ENCODE measurements at regions not wholly inside any gene's neighbourhood (a gene's known extent, or its start where the extent isn't known, plus 50 kb on each side); places are given as distances from the start of the nearest gene placed in this dataset.

DNA sequence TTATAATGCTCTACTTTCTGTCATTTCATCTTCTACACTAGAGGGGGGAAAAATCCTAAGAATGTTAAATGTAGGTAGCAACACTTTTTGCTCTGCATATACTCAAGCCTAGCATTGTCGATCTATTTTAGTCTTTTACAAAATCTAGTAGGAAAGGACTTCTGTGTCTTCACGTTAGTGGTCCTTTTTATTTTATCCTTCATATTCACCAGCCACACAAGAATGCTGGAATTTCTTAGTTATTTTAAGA is 253.0 kb upstream of the FLRT2 start:
- H3K27me3 ChIP-seq, result no peaks in the 10 kb centered on the region
- ATAC-seq, result no peak
- intact Hi-C loops (cut with DNase I), result no loop called here
- H3K9me3 ChIP-seq, result no peaks in the 10 kb centered on the region
- H3K27ac ChIP-seq, result no peak overlapping the region
- H3K4me1 ChIP-seq, result no peaks in the 10 kb centered on the region
- H3K4me3 ChIP-seq, result no peak overlapping the region
- TF ChIP-seq, protein P1, sequence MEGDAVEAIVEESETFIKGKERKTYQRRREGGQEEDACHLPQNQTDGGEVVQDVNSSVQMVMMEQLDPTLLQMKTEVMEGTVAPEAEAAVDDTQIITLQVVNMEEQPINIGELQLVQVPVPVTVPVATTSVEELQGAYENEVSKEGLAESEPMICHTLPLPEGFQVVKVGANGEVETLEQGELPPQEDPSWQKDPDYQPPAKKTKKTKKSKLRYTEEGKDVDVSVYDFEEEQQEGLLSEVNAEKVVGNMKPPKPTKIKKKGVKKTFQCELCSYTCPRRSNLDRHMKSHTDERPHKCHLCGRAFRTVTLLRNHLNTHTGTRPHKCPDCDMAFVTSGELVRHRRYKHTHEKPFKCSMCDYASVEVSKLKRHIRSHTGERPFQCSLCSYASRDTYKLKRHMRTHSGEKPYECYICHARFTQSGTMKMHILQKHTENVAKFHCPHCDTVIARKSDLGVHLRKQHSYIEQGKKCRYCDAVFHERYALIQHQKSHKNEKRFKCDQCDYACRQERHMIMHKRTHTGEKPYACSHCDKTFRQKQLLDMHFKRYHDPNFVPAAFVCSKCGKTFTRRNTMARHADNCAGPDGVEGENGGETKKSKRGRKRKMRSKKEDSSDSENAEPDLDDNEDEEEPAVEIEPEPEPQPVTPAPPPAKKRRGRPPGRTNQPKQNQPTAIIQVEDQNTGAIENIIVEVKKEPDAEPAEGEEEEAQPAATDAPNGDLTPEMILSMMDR (IDR thresholded peaks at IDR 0.05), result no peak
- no peak for DNase-seq
- no peaks in the 10 kb centered on the region for H3K36me3 ChIP-seq

- H3K4me3 ChIP-seq, result no peak overlapping the region
- DNase-seq, result no peak
- H3K27me3 ChIP-seq, result no peaks in the 10 kb centered on the region
- H3K36me3 ChIP-seq, result no peaks in the 10 kb centered on the region
- H3K27ac ChIP-seq, result no peak overlapping the region
- H3K4me1 ChIP-seq, result no peaks in the 10 kb centered on the region
- intact Hi-C loops (cut with DNase I), result no loop called here
- ATAC-seq, result no peak
- TF ChIP-seq, protein P1 (IDR thresholded peaks at IDR 0.05), result no peak
- H3K9me3 ChIP-seq, result no peaks in the 10 kb centered on the region
Measured at GRCh38 chr14:85279407-85279806, 250.5 kb upstream of the FLRT2 start.

GRCh38 chr14:85280074-85280473 is 249.9 kb upstream of the FLRT2 start:
- TF ChIP-seq, protein P1 (IDR thresholded peaks at IDR 0.05), result no peak
- H3K36me3 ChIP-seq, result no peaks in the 10 kb centered on the region
- intact Hi-C loops (cut with DNase I), result no loop called here
- ATAC-seq, result no peak
- no peaks in the 10 kb centered on the region for H3K9me3 ChIP-seq
- DNase-seq, result no peak
- H3K27me3 ChIP-seq, result no peaks in the 10 kb centered on the region
- H3K4me3 ChIP-seq, result no peak overlapping the region
- no peak overlapping the region for H3K27ac ChIP-seq
- H3K4me1 ChIP-seq, result no peaks in the 10 kb centered on the region

- ATAC-seq (no peak), DNase-seq (no peak)
- no peaks in the 10 kb centered on the region for H3K9me3 ChIP-seq
- no peak overlapping the region for H3K27ac ChIP-seq
- no peaks in the 10 kb centered on the region for H3K27me3 ChIP-seq
- no peak overlapping the region for H3K4me3 ChIP-seq
- intact Hi-C loops (cut with DNase I), result no loop called here
- H3K36me3 ChIP-seq, result no peaks in the 10 kb centered on the region
- H3K4me1 ChIP-seq, result no peaks in the 10 kb centered on the region
- TF ChIP-seq, protein P1 (IDR thresholded peaks at IDR 0.05), result no peak
Measured at GRCh38 chr14:85281921-85282320, 248.0 kb upstream of the FLRT2 start.

DNA sequence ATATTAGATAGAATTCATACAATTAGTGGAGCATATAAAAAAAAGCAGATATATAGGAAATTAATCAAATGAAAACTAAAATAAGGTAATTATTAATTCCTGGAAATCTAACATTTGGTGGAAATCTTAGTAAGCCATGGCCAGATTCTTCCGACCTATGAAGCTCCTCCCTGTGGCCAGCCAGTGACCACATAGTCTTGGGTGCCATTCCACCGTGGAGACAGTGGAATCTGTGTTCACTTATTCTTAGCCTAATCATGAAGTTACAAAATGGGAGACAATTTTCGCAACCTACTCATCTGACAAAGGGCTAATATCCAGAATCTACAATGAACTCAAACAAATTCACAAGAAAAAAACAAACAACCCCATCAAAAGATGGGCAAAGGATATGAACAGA is 241.9 kb upstream of the FLRT2 start:
- H3K4me3 ChIP-seq, result no peak overlapping the region
- no peaks in the 10 kb centered on the region for H3K36me3 ChIP-seq
- ATAC-seq (no peak), DNase-seq (no peak)
- H3K9me3 ChIP-seq, result no peaks in the 10 kb centered on the region
- no peaks in the 10 kb centered on the region for H3K27me3 ChIP-seq
- TF ChIP-seq, protein P1 (IDR thresholded peaks at IDR 0.05), result no peak
- H3K27ac ChIP-seq, result no peak overlapping the region
- no peaks in the 10 kb centered on the region for H3K4me1 ChIP-seq
- intact Hi-C loops (cut with DNase I), result no loop called here

DNA sequence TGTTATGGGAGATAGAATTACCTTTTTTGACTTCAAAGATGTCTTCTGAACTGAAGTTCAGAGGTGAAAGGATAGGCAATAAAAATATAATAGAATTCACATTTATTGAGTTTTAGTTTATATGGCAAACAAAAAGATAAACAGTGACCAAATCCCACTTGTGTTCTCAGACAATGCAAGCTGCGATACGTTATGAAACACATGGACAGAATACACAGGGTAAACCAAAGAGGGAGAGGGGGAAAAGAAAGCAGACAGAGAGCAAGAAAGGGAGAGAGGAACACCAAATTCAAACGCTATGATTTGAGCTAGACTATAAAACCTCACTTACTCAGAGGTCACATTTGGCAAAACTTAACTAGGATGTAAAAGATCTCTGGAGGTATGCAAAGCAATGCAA is 238.2 kb upstream of the FLRT2 start:
- Histone ChIP-seq H3K9me3 (no peaks in the 10 kb centered on the region), H3K36me3 (no peaks in the 10 kb centered on the region), H3K4me1 (no peaks in the 10 kb centered on the region), H3K27me3 (no peaks in the 10 kb centered on the region), H3K27ac (no peak overlapping the region), H3K4me3 (no peak overlapping the region)
- TF ChIP-seq, protein P1 (IDR thresholded peaks at IDR 0.05), result no peak
- no peak for DNase-seq
- intact Hi-C loops (cut with DNase I), result no loop called here
- no peak for ATAC-seq
